ENCODE measurements at regions not wholly inside any gene's neighbourhood (a gene's known extent, or its start where the extent isn't known, plus 50 kb on each side); places are given as distances from the start of the nearest gene placed in this dataset.
"Not testable (repeated sequence)": the region's sequence is repeated elsewhere in the genome, so short reads cannot be mapped to it uniquely, and the experiment has no call there.

DNA sequence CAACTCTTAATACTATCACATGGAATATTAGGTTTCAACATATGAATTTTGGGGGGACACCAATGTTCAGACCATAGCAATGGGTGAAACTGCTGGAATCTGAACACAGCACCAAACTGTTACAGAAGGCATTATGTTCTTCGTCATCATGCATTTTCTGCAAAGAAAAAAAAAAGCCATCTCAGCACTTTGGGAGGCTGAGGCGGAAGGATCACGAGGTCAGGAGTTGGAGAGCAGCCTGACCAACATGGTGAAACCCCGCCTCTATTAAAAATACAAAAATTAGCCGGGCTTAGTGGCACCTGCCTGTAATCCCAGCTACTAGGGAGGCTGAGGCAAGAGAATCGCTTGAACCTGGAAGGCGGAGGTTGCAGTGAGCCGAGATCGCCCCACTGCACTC is 80.9 kb upstream of the DGKG start:
- H3K27me3 Mint-ChIP-seq, result peaks cover 11% of the 10 kb centered on the region
- DNase-seq; H3K4me1 Mint-ChIP-seq; POLR2A ChIA-PET; H3K27ac Mint-ChIP-seq; H3K9me3 Mint-ChIP-seq; CTCF ChIA-PET; H3K36me3 Mint-ChIP-seq (ENCODE audit: low read depth); H3K4me3 Mint-ChIP-seq: not testable (repeated sequence)

DNA sequence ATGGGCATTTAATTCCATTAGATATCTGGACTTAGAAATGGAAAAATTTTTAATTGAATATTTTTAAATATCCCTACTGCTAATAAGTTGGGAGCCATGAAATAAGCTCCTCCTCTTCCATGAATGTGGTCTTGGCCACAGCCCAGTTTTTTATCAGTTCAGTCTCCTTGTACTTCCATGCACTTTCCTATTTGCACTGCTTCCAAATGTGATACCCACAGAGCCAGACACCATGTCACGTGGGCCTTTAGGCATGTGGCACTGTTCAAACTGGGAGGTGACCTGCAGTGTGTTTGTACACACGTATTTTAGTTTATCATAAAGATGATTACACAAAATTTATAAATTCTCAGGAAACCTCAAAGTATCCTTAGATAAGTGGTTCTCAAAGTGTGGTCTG is 80.1 kb upstream of the DGKG start:
- POLR2A ChIA-PET, result no interaction called here
- CTCF ChIA-PET, result no interaction called here
- no peak overlapping the region for H3K27ac Mint-ChIP-seq
- H3K27me3 Mint-ChIP-seq, result peaks cover 11% of the 10 kb centered on the region
- no peaks in the 10 kb centered on the region for H3K9me3 Mint-ChIP-seq
- H3K36me3 Mint-ChIP-seq (ENCODE audit: low read depth), result no peaks in the 10 kb centered on the region
- H3K4me1 Mint-ChIP-seq, result no peaks in the 10 kb centered on the region
- DNase-seq, result no peak
- H3K4me3 Mint-ChIP-seq, result no peak overlapping the region

DNA sequence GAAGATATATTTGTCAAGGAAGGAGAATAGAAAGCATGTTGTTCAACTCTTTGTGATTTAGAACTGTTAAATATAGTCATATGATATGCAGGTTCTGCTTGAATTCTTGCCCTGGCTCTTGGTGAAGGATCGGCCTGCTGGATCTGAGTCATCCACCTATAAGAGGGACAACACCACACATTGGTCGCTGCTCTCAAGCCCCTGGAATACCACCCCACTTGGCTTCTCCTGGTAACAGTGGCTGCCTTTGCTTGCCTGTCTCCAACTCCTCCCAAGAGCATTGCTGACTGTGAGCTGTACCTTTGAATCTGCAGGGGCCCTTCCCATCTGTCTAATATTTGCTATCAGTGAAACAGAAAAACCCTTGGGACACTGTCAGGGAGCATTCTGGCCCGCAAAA is 78.9 kb upstream of the DGKG start:
- H3K27ac Mint-ChIP-seq, result no peak overlapping the region
- POLR2A ChIA-PET, result no interaction called here
- CTCF ChIA-PET, result no interaction called here

DNA sequence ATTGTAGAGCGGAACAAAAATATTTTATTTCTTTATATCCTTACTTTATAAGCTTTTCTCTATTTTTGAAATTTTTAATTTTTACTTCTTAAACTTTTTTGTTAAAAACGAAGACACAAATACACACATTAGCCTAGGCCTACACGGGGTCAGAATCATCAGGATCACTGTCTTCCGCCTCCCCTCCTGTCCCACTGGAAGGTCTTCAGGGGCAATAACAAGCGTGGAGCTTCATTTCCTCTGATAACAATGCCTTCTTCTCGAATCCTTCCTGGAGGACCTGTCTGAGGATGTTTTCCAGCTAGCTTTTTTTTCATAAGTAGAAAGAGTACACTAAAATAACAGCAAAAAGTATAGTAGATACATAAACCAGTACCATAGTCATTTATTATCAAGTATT is 77.7 kb upstream of the DGKG start:
- Mint-ChIP-seq H3K4me1 (no peaks in the 10 kb centered on the region), H3K27ac (no peak overlapping the region), H3K36me3 (ENCODE audit: low read depth) (no peaks in the 10 kb centered on the region), H3K9me3 (no peaks in the 10 kb centered on the region), H3K4me3 (no peak overlapping the region), H3K27me3 (no peaks in the 10 kb centered on the region)
- ChIA-PET CTCF (no interaction called here), POLR2A (no interaction called here)
- no peak for DNase-seq

More for the DNA sequence above, 78.9 kb upstream of the DGKG start:
- Mint-ChIP-seq H3K36me3 (ENCODE audit: low read depth) (no peaks in the 10 kb centered on the region), H3K4me1 (no peaks in the 10 kb centered on the region), H3K9me3 (no peaks in the 10 kb centered on the region), H3K4me3 (no peak overlapping the region), H3K27me3 (peaks cover 3% of the 10 kb centered on the region)
- no peak for DNase-seq

DNA sequence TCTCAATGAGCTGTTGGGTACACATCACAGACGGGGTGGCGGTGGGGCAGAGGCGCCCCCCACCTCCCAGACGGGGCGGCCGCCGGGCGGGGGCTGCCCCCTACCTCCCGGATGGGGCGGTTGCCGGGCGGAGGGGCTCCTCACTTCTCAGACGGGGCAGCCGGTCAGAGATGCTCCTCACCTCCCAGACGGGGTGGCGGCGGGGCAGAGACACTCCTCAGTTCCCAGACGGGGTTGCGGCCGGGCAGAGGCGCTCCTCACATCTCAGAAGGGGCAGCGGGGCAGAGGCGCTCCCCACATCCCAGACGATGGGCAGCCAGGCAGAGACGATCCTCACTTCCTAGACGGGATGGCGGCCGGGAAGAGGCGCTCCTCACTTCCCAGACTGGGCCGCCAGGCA is 73.3 kb upstream of the DGKG start:
- H3K9me3 Mint-ChIP-seq; H3K27ac Mint-ChIP-seq; H3K4me3 Mint-ChIP-seq; H3K4me1 Mint-ChIP-seq; H3K27me3 Mint-ChIP-seq; POLR2A ChIA-PET; DNase-seq; H3K36me3 Mint-ChIP-seq (ENCODE audit: low read depth); CTCF ChIA-PET: not testable (repeated sequence)

DNA sequence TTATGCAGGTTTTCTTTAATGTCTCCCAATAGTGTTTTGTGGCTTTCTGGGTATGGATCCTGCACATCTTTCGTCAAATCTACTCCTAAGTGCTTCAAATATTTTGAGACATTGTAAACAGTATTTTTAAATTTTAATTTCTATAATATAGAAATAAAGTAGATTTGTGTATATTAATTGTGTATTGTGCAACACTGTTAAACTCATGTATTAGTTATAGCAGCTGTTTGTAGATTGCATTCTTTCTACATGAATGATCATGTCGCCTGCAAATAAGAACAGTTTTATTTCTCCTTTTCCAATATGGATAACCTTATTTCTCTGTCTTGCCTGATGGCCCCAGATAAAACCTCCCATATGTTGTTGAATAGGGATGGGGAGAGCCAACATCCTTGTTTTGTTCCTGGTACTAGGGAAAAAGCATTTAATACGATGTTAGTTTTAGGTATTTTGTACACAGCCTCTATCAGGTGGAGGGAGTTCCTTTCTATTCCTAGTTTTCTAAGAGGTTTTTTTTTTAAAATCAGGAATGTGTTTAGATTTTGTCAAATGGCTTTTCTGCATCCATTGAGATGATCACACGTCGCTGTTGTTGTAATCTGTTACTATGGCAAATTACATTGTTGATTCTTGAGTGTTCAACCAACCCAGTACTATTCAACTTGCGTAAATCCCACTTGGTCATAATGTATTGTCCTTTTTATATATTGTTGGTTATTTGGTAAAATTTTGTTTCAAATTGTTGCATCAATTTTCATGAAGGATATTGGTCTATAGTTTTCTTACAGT is 71.1 kb upstream of the DGKG start:
- Mint-ChIP-seq H3K4me1 (no peaks in the 10 kb centered on the region), H3K9me3 (no peaks in the 10 kb centered on the region), H3K27ac (no peak overlapping the region), H3K4me3 (no peak overlapping the region), H3K27me3 (no peaks in the 10 kb centered on the region), H3K36me3 (ENCODE audit: low read depth) (no peaks in the 10 kb centered on the region)
- DNase-seq, result no peak
- ChIA-PET CTCF (no interaction called here), POLR2A (no interaction called here)

GRCh38 chr3:186432189-186432588 is 70.2 kb upstream of the DGKG start:
- DNase-seq, result no peak
- Mint-ChIP-seq H3K27me3 (no peaks in the 10 kb centered on the region), H3K9me3 (no peaks in the 10 kb centered on the region), H3K27ac (no peak overlapping the region), H3K36me3 (ENCODE audit: low read depth) (no peaks in the 10 kb centered on the region), H3K4me3 (no peak overlapping the region), H3K4me1 (no peaks in the 10 kb centered on the region)
- ChIA-PET CTCF (interaction anchor here (0.8 kb wide), 1 partner anchor 183 kb away, joined by 3 read pairs; no protein-coding TSS in a partner anchor), POLR2A (no interaction called here)

DNA sequence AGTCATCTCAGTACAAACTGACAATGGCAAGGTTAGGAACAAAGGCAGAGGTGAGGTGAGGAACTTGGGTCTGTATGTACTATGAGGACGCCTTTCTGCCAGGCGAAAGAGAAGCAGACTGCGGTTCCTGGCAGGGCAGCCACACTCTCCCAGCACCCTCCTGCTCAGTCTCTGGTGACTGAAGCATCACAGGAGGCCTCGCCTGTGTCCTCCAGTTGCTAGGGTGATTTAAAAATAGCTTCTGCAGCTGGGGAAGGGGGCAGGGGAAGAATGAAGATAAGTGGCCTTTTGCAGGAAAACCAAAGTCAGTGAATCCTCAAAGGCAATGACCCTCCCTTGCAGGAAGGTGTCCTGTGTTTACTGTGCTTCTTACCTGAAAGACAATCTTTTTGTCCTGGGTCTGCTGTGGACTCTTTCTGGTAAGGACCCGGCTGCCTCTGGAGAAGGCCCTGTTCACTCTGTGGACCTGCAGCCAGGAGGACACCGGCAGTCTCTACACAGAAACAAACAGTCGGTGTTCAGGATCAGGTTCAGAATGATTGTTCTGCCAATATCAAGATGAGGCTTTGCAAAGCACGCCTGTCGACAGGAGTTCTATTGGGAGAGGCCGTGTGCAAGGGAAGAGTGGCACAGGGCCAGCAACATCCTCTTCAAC is 65.7 kb upstream of the DGKG start:
- H3K27ac Mint-ChIP-seq, result no peak overlapping the region
- DNase-seq, result no peak
- H3K4me1 Mint-ChIP-seq, result no peaks in the 10 kb centered on the region
- ChIA-PET CTCF (no interaction called here), POLR2A (no interaction called here)
- H3K4me3 Mint-ChIP-seq, result no peak overlapping the region
- no peaks in the 10 kb centered on the region for H3K9me3 Mint-ChIP-seq
- H3K36me3 Mint-ChIP-seq (ENCODE audit: low read depth), result no peaks in the 10 kb centered on the region
- no peaks in the 10 kb centered on the region for H3K27me3 Mint-ChIP-seq

- POLR2A ChIA-PET, result no interaction called here
- CTCF ChIA-PET, result interaction anchor here (1.0 kb wide), 1 partner anchor 114 kb away, joined by 5 read pairs; no protein-coding TSS in a partner anchor
- Mint-ChIP-seq H3K4me3 (no peak overlapping the region), H3K9me3 (no peaks in the 10 kb centered on the region), H3K27ac (no peak overlapping the region), H3K27me3 (peaks cover 2% of the 10 kb centered on the region), H3K4me1 (no peaks in the 10 kb centered on the region), H3K36me3 (ENCODE audit: low read depth) (no peaks in the 10 kb centered on the region)
- DNase-seq, result no peak
Measured at GRCh38 chr3:186425788-186426730, 64.0 kb upstream of the DGKG start.

DNA sequence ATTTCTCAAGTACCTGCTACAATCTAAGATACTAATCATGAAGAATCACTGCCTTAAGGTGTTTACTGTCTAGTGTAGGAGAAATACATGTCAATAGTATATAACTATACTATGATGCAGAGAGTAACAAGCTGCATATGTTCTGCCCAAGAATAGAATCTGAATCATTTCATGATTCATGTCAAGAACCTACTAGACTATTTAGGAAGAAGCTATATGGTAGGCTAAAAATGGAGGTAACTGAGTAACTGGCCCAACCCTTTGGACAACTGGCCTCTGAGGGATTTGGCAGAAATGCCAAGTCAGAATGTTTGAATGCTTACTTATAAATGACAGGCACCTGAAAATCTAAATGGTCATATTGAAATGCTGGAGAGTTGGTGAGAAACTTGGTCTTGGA is 59.9 kb upstream of the DGKG start:
- peaks cover 2% of the 10 kb centered on the region for H3K27me3 Mint-ChIP-seq
- no peak for DNase-seq
- no peak overlapping the region for H3K4me3 Mint-ChIP-seq
- POLR2A ChIA-PET, result no interaction called here
- no peak overlapping the region for H3K27ac Mint-ChIP-seq
- no peaks in the 10 kb centered on the region for H3K36me3 Mint-ChIP-seq (ENCODE audit: low read depth)
- CTCF ChIA-PET, result interaction anchor here (0.6 kb wide), 1 partner anchor 195 kb away, joined by 3 read pairs; no protein-coding TSS in a partner anchor
- H3K9me3 Mint-ChIP-seq, result no peaks in the 10 kb centered on the region
- peaks cover 4% of the 10 kb centered on the region for H3K4me1 Mint-ChIP-seq

DNA sequence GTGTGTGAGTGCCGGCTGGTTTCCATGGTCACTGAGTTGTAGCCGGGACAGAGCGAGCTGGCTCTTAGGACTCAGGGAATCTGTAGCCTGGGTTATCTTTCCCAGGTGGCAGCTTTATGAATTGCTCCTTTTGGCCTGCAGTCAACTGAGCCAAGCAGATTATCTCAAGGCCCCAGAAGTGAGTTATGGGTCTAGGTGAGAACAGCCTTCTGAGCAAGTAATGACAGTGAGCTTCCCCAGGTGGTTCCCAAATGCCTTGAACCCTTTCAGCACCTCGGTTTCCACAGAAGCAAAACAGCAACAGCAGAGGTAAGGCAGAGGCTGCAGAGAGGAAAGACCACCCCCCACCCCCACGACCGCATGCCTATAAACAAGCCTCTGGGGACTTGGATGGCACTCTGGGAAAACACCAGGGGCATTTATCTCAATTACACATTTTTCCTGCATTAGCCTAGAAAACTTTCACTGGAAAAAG is 56.7 kb upstream of the DGKG start:
- POLR2A ChIA-PET, result no interaction called here
- H3K4me3 Mint-ChIP-seq, result no peak overlapping the region
- H3K27me3 Mint-ChIP-seq, result peaks cover 5% of the 10 kb centered on the region
- no peaks in the 10 kb centered on the region for H3K36me3 Mint-ChIP-seq (ENCODE audit: low read depth)
- no peaks in the 10 kb centered on the region for H3K9me3 Mint-ChIP-seq
- no peak overlapping the region for H3K27ac Mint-ChIP-seq
- CTCF ChIA-PET, result no interaction called here
- DNase-seq, result no peak
- H3K4me1 Mint-ChIP-seq, result peaks cover 21% of the 10 kb centered on the region

DNA sequence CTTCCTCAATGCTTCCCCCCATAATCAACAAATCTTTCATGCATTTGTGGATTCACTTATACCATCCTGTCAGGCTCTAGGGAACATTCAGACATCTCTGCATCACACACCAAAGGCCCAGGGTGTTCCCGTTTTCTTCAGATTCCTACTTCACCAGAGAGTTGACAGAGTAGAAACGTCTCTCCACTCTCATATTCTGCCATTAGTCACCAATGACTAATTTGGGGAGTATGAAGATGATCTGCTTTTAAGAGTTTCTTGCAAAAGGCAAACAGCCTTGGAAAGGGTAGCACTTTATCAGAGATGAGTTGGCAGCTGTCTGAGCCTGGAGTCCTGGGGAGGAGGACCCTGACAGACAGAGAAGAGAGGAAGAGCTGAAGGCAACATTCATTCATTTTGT is 55.8 kb upstream of the DGKG start:
- Mint-ChIP-seq H3K27me3 (peaks cover 5% of the 10 kb centered on the region), H3K4me1 (peaks cover 26% of the 10 kb centered on the region), H3K36me3 (ENCODE audit: low read depth) (no peaks in the 10 kb centered on the region), H3K9me3 (no peaks in the 10 kb centered on the region), H3K4me3 (no peak overlapping the region), H3K27ac (no peak overlapping the region)
- POLR2A ChIA-PET, result no interaction called here
- CTCF ChIA-PET, result no interaction called here
- no peak for DNase-seq

DNA sequence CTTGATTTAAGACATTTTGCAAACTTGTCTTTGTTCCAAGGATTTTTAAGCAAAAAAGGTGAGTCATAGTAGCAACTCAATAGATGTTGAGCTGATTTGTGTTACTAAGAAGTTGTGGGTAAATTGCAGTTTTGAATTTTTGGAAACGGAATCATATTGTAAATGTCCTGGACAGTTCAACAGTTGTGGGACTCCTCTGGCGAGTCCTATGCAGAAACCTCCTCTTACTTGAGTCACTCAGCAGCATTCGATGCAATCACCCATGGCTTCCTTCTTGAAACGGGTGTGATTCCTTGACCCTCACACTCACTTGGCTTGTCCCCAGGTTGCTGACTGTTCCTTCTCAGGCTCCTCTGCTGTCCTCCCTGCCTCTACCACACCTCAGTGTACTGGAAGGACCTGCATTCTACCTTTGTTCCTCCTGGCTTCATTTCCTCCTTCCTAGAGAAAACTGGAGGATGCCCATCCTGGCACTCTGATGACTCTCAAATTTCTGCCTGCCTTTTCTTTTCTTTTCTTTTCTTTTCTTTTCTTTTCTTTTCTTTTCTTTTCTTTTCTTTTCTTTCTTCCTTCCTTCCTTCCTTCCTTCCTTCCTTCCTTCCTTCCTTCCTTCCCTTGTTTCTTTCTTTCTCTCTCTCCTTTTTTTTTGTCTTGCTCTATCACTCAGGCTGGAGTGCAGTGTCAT is 52.8 kb upstream of the DGKG start:
- H3K4me3 Mint-ChIP-seq, result no peak overlapping the region
- H3K27ac Mint-ChIP-seq, result no peak overlapping the region
- peaks cover 3% of the 10 kb centered on the region for H3K27me3 Mint-ChIP-seq
- H3K36me3 Mint-ChIP-seq (ENCODE audit: low read depth), result no peaks in the 10 kb centered on the region
- CTCF ChIA-PET, result interaction anchor here (0.6 kb wide), 1 partner anchor 67 kb away, joined by 3 read pairs; no protein-coding TSS in a partner anchor
- POLR2A ChIA-PET, result no interaction called here
- peaks cover 29% of the 10 kb centered on the region for H3K4me1 Mint-ChIP-seq
- no peaks in the 10 kb centered on the region for H3K9me3 Mint-ChIP-seq
- no peak for DNase-seq
